ENCODE measurements at regions not wholly inside any gene's neighbourhood (a gene's known extent, or its start where the extent isn't known, plus 50 kb on each side); places are given as distances from the start of the nearest gene placed in this dataset.

DNA sequence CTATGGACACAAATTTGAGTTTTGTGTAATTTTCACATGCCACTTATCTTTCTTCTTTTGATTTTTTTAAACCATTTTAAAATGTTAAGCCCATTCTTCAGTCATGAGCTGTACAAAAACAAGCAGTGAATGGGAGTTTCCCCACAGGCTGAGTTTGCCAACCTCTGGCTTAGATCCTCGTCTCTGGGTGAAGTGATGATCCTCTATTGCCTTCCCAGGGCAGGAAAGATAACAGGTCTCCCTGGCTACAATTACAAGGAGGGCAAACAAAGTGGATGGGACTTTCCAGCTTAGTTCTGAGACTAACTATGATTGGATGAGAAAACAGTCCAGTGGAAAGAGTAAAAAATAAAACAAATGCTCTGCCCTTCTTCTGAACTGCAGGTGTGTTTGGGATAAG is 203.7 kb downstream of the SPTSSA start:
- H3K4me3 Mint-ChIP-seq: no peak overlapping the region
- no peak for DNase-seq
- H3K27ac Mint-ChIP-seq: no peak overlapping the region
- intact Hi-C loops (cut with micrococcal nuclease): no loop called here
- no peaks in the 10 kb centered on the region for H3K36me3 Mint-ChIP-seq (ENCODE audit: low read depth)
- H3K9me3 Mint-ChIP-seq: no peaks in the 10 kb centered on the region
- peaks cover 12% of the 10 kb centered on the region for H3K27me3 Mint-ChIP-seq
- no peaks in the 10 kb centered on the region for H3K4me1 Mint-ChIP-seq

DNA sequence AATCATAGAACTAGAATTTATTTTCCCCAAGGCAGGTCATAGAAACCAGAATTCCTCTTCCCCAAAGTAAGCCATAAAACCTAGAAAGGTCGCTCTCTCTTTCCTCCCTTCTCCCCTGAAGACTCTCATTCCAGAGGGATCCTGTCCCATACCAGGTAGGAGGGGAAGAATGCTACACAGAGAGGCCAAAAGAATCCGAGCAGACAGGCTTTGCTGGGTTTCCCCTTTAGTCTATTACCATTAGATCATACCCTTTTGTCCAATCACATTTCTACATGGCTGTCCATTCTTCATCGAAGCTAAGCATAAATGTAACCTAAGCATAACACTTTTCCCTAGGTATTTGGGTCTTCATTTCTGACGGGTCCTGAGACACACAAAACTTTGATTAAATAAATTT is 204.5 kb downstream of the SPTSSA start:
- no peak for DNase-seq
- no peak overlapping the region for H3K4me3 Mint-ChIP-seq
- H3K27me3 Mint-ChIP-seq: peaks cover 12% of the 10 kb centered on the region
- no peaks in the 10 kb centered on the region for H3K36me3 Mint-ChIP-seq (ENCODE audit: low read depth)
- H3K27ac Mint-ChIP-seq: no peak overlapping the region
- no peaks in the 10 kb centered on the region for H3K4me1 Mint-ChIP-seq
- no peaks in the 10 kb centered on the region for H3K9me3 Mint-ChIP-seq
- intact Hi-C loops (cut with micrococcal nuclease): no loop called here

DNA sequence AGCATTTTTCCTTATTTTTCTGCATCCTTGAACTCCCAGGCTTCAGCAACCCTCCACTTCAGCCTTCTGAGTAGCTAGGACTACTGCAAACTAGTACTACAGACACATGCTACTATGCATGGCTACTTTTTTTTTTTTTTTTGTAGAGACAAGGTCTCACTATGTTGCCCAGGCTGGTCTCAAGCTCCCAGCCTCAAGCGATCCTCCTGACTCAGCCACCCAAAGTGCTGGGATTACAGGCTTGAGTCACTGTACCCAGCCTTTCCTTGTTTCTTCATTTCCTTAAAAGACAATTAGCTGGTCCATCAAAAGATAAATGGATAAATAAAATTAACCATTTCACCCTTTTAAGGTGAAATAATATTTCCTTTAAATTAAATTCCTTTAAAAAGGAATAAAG is 205.8 kb downstream of the SPTSSA start:
- no peak overlapping the region for H3K27ac Mint-ChIP-seq
- no peak overlapping the region for H3K4me3 Mint-ChIP-seq
- no peaks in the 10 kb centered on the region for H3K36me3 Mint-ChIP-seq (ENCODE audit: low read depth)
- H3K9me3 Mint-ChIP-seq: no peaks in the 10 kb centered on the region
- H3K27me3 Mint-ChIP-seq: peaks cover 7% of the 10 kb centered on the region
- no peak for DNase-seq
- intact Hi-C loops (cut with micrococcal nuclease): no loop called here
- no peaks in the 10 kb centered on the region for H3K4me1 Mint-ChIP-seq

DNA sequence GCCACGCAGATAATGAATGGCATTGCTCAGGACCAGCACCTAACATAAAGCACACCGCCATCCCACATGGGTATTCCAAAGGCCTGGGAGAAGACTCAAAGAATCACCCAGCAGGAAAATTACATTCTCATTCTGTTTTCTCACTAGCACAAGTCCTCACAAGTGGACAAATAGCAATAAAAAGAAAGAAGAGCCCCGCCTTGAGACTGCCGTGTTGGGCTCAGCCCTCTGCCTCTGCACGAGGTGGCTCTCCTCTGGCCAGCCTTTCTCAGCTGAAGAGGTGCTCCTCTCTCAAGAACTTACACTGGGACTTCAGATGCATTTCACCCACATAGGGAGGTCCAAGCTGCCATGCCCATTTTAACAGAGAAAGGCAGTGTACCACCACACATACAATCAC is 207.5 kb downstream of the SPTSSA start:
- H3K4me1 Mint-ChIP-seq: no peaks in the 10 kb centered on the region
- H3K9me3 Mint-ChIP-seq: no peaks in the 10 kb centered on the region
- peaks cover 9% of the 10 kb centered on the region for H3K27me3 Mint-ChIP-seq
- H3K36me3 Mint-ChIP-seq (ENCODE audit: low read depth): no peaks in the 10 kb centered on the region
- intact Hi-C loops (cut with micrococcal nuclease): no loop called here
- H3K27ac Mint-ChIP-seq: no peak overlapping the region
- DNase-seq: no peak
- no peak overlapping the region for H3K4me3 Mint-ChIP-seq

DNA sequence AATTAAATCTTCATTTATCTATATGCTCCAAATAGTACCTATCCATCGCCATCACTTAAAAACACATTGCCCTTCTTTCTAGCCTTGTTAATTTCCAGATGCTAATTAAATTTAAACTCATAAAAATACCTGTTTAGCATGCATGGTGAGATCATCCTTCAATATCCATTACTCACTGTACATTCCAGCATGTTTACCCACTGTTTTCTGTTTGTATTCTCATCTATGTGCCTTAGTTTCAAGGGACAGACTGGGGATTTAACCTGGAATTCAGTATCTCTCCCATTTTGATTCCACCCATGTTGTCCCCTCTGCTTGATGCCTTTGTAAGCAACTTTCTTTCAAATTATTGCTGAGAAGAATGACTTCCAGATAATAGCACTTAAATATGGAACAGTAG is 208.0 kb downstream of the SPTSSA start:
- no peak overlapping the region for H3K4me3 Mint-ChIP-seq
- no peak overlapping the region for H3K27ac Mint-ChIP-seq
- H3K27me3 Mint-ChIP-seq: peaks cover 9% of the 10 kb centered on the region
- no peak for DNase-seq
- intact Hi-C loops (cut with micrococcal nuclease): no loop called here
- H3K4me1 Mint-ChIP-seq: no peaks in the 10 kb centered on the region
- no peaks in the 10 kb centered on the region for H3K36me3 Mint-ChIP-seq (ENCODE audit: low read depth)
- no peaks in the 10 kb centered on the region for H3K9me3 Mint-ChIP-seq

DNA sequence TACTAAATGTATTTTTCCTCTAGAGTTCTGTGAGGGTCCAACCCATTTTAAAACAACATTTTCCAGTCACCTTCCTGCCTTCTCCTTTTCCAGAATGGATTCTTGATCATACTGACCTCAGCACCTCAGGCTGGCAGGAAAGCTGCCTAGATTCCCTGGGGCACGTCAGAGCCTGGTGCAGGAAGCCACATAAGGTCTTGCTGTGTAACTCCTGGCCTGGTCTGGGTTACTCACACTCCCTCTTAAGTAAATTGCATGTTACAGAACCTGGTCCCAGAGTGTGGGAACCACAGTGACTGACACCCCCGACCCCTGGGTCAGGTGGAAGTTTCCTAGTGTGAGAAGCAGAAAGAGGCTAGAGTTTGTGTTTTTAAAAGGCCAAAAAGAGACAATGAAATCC is 209.8 kb downstream of the SPTSSA start:
- Mint-ChIP-seq H3K27me3 (peaks cover 4% of the 10 kb centered on the region), H3K27ac (no peak overlapping the region), H3K36me3 (ENCODE audit: low read depth) (no peaks in the 10 kb centered on the region), H3K4me3 (no peak overlapping the region), H3K4me1 (no peaks in the 10 kb centered on the region), H3K9me3 (no peaks in the 10 kb centered on the region)
- intact Hi-C loops (cut with micrococcal nuclease): no loop called here
- no peak for DNase-seq

DNA sequence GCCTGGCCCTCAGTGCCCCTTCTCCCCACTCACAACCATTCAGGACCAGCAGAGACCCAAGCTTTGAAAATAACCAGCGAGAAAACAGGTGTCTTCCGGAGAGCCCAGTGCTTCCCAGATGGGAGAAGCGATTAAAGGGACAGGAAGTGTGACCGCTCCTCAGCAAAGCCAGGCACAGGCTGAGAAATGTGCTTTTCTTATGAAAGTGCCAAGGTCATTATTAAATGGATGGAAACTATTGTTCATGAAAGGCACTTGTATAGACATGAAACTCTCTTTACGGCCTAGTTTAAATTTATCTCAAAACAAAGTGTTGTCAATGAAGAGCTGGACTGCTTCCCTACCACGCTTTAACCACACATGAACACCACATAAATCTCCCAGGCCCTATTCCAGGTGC is 210.4 kb downstream of the SPTSSA start:
- no peaks in the 10 kb centered on the region for H3K36me3 Mint-ChIP-seq (ENCODE audit: low read depth)
- intact Hi-C loops (cut with micrococcal nuclease): no loop called here
- H3K9me3 Mint-ChIP-seq: no peaks in the 10 kb centered on the region
- H3K4me1 Mint-ChIP-seq: no peaks in the 10 kb centered on the region
- H3K27me3 Mint-ChIP-seq: peaks cover 4% of the 10 kb centered on the region
- H3K27ac Mint-ChIP-seq: no peak overlapping the region
- H3K4me3 Mint-ChIP-seq: no peak overlapping the region
- DNase-seq: no peak

DNA sequence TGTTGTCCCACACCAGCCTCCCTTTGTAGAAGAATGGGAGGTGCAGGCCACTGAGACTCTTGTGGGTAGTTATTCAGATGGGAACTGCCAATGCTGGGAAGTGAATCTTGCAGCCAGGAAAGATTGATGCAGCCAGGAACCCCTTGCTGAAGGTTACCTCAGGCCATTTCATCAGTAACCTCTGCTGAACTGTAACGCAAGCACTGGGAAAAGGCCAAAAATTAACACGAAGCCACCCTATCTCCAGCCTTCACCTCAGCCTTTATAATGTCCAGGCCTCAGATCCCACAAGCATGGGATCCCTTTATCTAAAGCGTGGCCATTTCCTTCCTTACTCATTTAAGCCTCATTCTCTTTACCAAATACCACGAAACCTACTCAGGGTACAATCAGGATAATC is 211.1 kb downstream of the SPTSSA start:
- H3K27ac Mint-ChIP-seq: no peak overlapping the region
- no peaks in the 10 kb centered on the region for H3K9me3 Mint-ChIP-seq
- no peak for DNase-seq
- H3K36me3 Mint-ChIP-seq (ENCODE audit: low read depth): no peaks in the 10 kb centered on the region
- no peaks in the 10 kb centered on the region for H3K4me1 Mint-ChIP-seq
- intact Hi-C loops (cut with micrococcal nuclease): no loop called here
- H3K27me3 Mint-ChIP-seq: peaks cover 4% of the 10 kb centered on the region
- H3K4me3 Mint-ChIP-seq: no peak overlapping the region

DNA sequence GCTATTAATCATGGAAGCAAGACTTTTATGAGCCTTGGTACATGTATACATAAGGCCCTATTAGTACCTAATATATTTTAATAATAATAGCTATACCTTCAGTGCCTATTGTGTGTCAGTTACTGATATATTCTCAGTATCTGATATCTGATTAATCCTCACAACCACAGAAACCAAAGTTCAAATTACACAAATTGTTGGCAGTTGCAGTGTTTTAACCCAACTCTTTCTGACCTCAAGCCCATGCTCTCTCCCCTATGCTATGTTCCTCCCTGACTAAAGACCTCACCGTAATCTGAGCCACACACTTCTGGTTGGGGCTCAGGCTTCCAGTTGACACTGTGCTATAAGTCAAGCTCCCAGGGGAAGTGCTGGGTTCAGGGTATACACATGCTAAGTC is 214.4 kb downstream of the SPTSSA start:
- no peak for DNase-seq
- H3K27me3 Mint-ChIP-seq: peaks cover 6% of the 10 kb centered on the region
- no peaks in the 10 kb centered on the region for H3K36me3 Mint-ChIP-seq (ENCODE audit: low read depth)
- intact Hi-C loops (cut with micrococcal nuclease): no loop called here
- H3K27ac Mint-ChIP-seq: no peak overlapping the region
- H3K9me3 Mint-ChIP-seq: no peaks in the 10 kb centered on the region
- no peaks in the 10 kb centered on the region for H3K4me1 Mint-ChIP-seq
- H3K4me3 Mint-ChIP-seq: no peak overlapping the region

DNA sequence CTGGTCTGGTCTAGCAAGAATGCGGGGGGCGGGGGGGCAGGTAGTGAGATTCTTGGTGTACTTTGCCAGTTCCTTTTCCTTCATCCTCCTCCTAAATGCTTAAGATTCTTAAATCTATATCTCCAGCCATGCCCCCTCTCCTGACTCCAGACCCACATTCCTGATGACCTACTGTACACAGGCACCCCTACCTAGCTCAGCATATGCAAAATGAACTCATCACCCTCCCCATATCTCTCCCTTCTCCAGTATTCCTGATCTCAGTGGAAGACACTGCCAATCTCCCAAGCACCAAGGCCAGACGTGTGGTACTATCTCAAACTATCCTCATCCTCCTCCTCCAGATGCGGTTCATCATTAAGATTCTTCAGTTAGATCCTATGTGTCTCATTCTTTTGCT is 215.8 kb downstream of the SPTSSA start:
- no peaks in the 10 kb centered on the region for H3K4me1 Mint-ChIP-seq
- DNase-seq: no peak
- intact Hi-C loops (cut with micrococcal nuclease): no loop called here
- H3K4me3 Mint-ChIP-seq: no peak overlapping the region
- H3K27ac Mint-ChIP-seq: no peak overlapping the region
- peaks cover 14% of the 10 kb centered on the region for H3K27me3 Mint-ChIP-seq
- no peaks in the 10 kb centered on the region for H3K36me3 Mint-ChIP-seq (ENCODE audit: low read depth)
- no peaks in the 10 kb centered on the region for H3K9me3 Mint-ChIP-seq

DNA sequence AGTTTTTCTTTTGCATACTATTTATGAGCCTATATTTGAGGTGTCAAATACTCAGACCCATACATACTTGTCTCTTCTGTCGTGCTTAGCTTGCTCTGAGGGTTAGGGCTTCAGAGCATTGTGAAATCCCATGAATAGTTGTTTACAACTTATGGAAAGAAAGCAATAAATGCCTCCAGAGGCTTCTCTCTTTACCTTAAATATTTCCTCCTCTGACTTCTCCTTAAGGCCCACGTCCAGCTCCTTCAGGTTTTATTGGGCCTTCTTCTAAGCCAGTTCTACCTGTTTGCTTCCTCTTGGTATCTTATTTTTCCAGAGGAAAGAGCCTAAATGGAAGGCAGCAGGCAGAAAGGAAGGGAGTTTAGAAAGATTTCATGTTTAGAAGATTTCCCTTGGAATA is 218.6 kb downstream of the SPTSSA start:
- Mint-ChIP-seq H3K36me3 (ENCODE audit: low read depth) (no peaks in the 10 kb centered on the region), H3K4me1 (no peaks in the 10 kb centered on the region)

DNA sequence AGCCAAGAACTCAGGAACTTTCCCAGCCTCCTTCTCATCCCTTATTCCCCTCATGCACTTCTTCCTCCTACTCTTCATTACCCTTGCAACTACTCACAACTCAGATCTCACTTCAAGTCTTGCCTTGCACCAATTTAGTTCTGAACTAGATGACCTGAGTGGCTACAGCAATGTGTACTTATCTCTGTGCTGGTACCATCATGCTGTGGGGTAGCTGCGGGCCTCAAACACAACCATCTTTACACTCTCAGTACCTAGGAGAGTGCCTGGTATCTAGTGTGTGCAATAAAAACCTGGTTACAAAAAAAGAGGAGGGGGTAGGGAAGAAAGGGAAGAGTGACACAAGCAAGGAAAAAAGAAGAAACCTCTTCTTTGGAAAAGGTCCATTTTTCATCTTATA is 219.0 kb downstream of the SPTSSA start:
- no peak overlapping the region for H3K4me3 Mint-ChIP-seq
- intact Hi-C loops (cut with micrococcal nuclease): no loop called here
- H3K36me3 Mint-ChIP-seq (ENCODE audit: low read depth): no peaks in the 10 kb centered on the region
- peaks cover 16% of the 10 kb centered on the region for H3K27me3 Mint-ChIP-seq
- H3K27ac Mint-ChIP-seq: no peak overlapping the region
- H3K4me1 Mint-ChIP-seq: no peaks in the 10 kb centered on the region
- no peaks in the 10 kb centered on the region for H3K9me3 Mint-ChIP-seq
- DNase-seq: no peak

More for the DNA sequence above, 218.6 kb downstream of the SPTSSA start:
- Mint-ChIP-seq H3K27me3 (peaks cover 15% of the 10 kb centered on the region), H3K27ac (no peak overlapping the region), H3K9me3 (no peaks in the 10 kb centered on the region), H3K4me3 (no peak overlapping the region)
- intact Hi-C loops (cut with micrococcal nuclease): no loop called here
- no peak for DNase-seq

DNA sequence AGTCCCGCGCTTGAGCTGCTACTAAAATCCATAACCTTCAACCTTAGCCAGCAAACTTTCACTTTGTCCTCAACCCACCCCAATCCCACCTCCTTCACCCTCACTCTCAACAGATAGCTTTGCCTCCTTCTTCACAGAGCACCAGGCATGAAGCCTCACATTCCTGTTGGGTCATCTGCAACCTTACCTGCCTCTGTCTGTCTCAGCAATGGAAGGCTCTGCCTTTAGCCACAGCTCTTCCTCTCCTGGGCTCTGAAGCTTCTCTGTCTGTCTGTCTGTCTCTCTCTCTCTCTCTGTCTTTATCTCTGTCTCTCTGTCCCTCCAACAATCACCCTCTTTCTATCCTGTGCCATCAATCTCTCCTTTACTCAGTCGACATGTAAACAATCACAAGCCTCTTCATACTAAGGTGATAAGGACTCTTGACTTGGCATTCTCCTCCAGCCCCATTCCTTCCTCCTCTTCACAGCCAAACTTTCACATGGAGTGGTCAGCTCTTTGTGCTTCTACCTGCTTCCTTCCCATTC is 220.8 kb downstream of the SPTSSA start:
- no peak for DNase-seq
- peaks cover 28% of the 10 kb centered on the region for H3K27me3 Mint-ChIP-seq
- H3K9me3 Mint-ChIP-seq: no peaks in the 10 kb centered on the region
- intact Hi-C loops (cut with micrococcal nuclease): no loop called here
- no peak overlapping the region for H3K27ac Mint-ChIP-seq
- H3K36me3 Mint-ChIP-seq (ENCODE audit: low read depth): no peaks in the 10 kb centered on the region
- H3K4me1 Mint-ChIP-seq: no peaks in the 10 kb centered on the region
- H3K4me3 Mint-ChIP-seq: no peak overlapping the region

DNA sequence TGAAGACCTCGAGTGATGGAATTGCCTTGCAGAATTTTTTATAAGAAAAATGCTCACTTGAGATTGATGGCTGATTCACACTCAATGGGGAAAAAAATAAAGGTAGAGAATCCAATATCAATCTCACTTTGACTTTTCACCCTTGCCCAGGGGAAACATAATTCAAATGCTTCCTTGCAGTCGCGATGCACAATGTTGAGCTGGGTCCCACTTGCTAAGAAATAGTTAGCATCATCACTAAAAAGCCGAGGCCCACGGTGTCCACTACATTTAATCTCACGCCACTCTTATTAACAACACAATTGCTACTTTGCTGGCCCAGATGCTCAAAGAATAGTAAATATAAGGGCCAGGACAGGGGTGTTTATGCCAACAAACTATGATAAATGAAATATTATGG is 223.4 kb downstream of the SPTSSA start:
- no peaks in the 10 kb centered on the region for H3K9me3 Mint-ChIP-seq
- intact Hi-C loops (cut with micrococcal nuclease): no loop called here
- no peaks in the 10 kb centered on the region for H3K36me3 Mint-ChIP-seq (ENCODE audit: low read depth)
- H3K27ac Mint-ChIP-seq: no peak overlapping the region
- H3K27me3 Mint-ChIP-seq: peaks cover 35% of the 10 kb centered on the region
- H3K4me3 Mint-ChIP-seq: no peak overlapping the region
- no peak for DNase-seq
- no peaks in the 10 kb centered on the region for H3K4me1 Mint-ChIP-seq

DNA sequence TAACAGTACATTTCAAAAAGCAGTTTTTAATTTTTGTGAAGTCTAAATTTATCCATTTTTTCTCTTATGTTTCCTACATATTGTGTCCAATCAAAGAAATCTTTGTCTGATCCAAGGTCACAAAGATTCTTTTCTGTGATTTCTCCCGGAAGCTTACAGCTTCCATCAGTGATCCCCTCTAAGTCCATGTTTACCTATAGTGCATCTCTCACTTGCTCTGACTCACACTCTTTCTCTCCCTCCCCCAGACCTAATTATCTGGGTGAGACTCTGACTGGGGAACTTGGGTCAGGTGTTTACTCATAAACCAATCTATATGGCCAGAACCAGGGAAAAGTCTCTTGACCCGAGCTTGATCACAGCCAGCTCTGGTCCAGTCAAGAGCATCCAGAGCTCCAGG is 224.4 kb downstream of the SPTSSA start:
- H3K27ac Mint-ChIP-seq: no peak overlapping the region
- H3K4me3 Mint-ChIP-seq: no peak overlapping the region
- peaks cover 35% of the 10 kb centered on the region for H3K27me3 Mint-ChIP-seq
- no peaks in the 10 kb centered on the region for H3K36me3 Mint-ChIP-seq (ENCODE audit: low read depth)
- H3K9me3 Mint-ChIP-seq: no peaks in the 10 kb centered on the region
- no peaks in the 10 kb centered on the region for H3K4me1 Mint-ChIP-seq
- intact Hi-C loops (cut with micrococcal nuclease): no loop called here
- no peak for DNase-seq
